ENCODE measurements at regions not wholly inside any gene's neighbourhood (a gene's known extent, or its start where the extent isn't known, plus 50 kb on each side); places are given as distances from the start of the nearest gene placed in this dataset.

DNA sequence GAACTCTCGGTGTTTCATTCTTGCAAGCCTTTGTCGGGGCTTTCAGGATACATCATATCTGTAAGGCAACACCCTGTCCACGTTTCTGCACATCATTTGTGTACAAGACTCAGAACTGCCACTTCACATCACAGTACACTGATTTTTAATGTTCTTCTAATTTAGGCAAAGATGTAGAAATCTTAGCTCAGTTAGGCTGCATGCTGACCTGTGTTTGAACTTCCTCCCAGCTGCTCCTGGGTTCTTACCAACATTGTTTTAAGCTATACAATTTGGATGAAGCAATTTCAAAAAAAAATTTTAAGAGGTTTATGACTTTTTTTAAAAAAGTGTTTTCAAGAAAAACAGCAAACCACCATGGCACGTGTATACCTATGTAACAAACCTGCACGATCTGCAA is 1047.9 kb upstream of the SLC10A2 start:
- no peak for DNase-seq (ENCODE audit: low read depth)
- TF ChIP-seq POLR2A (IDR thresholded peaks at IDR 0.05; ENCODE audit: extremely low read depth, insufficient read length), result no peak
- TF ChIP-seq, protein P1, sequence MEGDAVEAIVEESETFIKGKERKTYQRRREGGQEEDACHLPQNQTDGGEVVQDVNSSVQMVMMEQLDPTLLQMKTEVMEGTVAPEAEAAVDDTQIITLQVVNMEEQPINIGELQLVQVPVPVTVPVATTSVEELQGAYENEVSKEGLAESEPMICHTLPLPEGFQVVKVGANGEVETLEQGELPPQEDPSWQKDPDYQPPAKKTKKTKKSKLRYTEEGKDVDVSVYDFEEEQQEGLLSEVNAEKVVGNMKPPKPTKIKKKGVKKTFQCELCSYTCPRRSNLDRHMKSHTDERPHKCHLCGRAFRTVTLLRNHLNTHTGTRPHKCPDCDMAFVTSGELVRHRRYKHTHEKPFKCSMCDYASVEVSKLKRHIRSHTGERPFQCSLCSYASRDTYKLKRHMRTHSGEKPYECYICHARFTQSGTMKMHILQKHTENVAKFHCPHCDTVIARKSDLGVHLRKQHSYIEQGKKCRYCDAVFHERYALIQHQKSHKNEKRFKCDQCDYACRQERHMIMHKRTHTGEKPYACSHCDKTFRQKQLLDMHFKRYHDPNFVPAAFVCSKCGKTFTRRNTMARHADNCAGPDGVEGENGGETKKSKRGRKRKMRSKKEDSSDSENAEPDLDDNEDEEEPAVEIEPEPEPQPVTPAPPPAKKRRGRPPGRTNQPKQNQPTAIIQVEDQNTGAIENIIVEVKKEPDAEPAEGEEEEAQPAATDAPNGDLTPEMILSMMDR (IDR thresholded peaks at IDR 0.05; ENCODE audit: low read depth, low read length), result no peak
- H3K4me3 ChIP-seq (ENCODE audit: low read depth, low read length), result no peak overlapping the region

DNA sequence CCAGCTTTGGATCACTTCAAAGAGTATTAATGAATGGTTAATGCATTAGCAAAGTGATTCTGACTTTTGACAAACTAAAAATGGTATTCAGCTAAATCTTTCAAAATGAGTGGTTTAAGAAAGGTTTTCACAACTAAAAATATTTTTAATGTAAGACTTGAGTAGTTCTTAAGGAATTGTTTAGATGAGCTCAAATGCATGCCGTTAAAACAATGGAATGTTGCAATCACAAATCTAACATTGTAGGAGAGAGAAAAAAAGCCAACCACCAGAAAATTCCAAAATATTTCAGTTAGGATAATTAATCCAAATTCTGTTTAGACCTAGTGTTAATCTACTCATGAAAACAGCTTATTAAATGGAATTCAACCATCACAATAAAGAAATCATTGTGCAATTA is 1044.8 kb upstream of the SLC10A2 start:
- TF ChIP-seq POLR2A (IDR thresholded peaks at IDR 0.05; ENCODE audit: extremely low read depth, insufficient read length) (no peak), MYC (IDR thresholded peaks at IDR 0.05; ENCODE audit: low read depth, low read length) (no peak)
- TF ChIP-seq, protein P1 (IDR thresholded peaks at IDR 0.05; ENCODE audit: low read depth, low read length), result no peak
- TF ChIP-seq, protein P2, sequence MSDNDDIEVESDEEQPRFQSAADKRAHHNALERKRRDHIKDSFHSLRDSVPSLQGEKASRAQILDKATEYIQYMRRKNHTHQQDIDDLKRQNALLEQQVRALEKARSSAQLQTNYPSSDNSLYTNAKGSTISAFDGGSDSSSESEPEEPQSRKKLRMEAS (IDR thresholded peaks at IDR 0.05; ENCODE audit: low read depth, low read length), result no peak
- H3K4me3 ChIP-seq (ENCODE audit: low read depth, low read length), result no peak overlapping the region
- no peak for DNase-seq (ENCODE audit: low read depth)

DNA sequence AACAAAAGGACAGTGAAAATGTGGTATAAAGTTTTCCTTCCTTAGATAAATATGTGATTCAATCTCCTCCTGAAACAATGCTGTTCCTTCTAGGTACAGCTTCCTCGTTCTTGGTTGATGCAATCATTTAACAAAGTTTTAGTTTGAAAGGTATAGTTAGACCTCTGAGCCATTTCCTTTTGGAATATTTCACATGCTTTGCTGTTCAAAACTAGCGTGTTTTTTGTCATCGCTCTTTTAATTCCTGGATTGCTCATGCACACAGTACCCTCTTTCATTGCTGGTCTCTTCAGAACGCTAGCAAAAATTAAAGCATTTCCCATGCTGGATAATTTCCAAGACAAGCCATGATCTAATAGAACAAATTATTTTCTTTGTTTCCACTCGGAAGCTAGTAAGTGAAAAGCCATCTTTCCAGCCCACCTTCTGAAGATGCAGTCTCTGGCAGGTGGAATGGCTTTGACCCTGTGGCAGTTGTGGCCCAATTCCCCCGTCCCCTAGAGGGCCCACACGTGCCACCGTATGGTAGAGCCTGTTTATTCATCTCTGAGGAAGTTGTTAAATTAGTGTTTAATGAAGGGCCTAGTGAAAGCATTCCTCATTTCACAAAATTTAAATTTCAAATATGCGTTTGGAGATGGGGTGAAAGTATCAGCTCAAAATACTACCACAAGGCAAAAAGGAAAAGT is 1040.6 kb upstream of the SLC10A2 start:
- no peak overlapping the region for H3K4me3 ChIP-seq (ENCODE audit: low read depth, low read length)
- no peak for DNase-seq (ENCODE audit: low read depth)
- TF ChIP-seq MYC (IDR thresholded peaks at IDR 0.05; ENCODE audit: low read depth, low read length) (no peak), POLR2A (IDR thresholded peaks at IDR 0.05; ENCODE audit: extremely low read depth, insufficient read length) (no peak)
- TF ChIP-seq, protein P2 (IDR thresholded peaks at IDR 0.05; ENCODE audit: low read depth, low read length), result no peak
- TF ChIP-seq, protein P1 (IDR thresholded peaks at IDR 0.05; ENCODE audit: low read depth, low read length), result no peak

DNA sequence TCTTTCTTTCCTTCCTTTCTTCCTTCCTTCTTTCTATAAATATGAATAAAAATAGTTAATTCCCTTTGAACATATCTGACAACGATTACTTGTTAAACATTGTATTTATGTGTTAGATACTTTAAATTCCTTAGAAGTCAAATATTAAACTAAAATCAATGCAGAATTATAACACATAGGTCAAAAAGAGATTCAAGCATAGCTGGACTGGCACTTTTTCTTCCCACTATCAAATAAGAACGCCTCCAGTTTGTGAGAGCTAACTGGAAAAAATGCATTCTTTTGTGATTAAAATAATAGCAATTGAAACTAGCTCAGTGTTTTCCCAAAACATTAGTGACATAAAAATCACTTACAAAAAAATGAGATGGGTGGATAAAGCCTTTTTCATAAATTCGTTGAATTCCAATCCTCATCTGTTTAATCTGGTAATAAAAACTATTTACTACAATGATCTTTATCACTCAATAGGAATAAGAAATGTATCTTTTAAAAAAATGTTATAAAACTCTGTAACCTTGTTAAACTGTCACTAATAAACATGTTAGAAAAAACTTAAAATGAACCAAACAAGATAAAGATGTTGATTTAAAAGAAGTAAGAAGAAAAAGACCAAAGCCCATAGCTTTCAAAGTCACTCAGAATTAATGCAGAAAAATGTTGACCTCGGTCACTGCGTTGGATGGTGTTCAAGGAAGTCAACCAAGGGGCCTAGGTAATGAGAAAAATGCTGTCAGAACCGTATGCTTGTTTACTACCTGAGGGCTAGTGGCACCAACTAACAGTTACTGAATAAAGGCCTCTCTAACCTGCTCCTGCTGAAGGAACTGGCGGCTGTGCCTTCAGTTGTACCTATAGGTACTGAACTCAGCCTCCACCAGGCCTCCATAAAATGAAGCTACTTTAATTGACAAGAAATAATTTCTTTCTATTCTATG is 1039.5 kb upstream of the SLC10A2 start:
- no peak for DNase-seq (ENCODE audit: low read depth)
- TF ChIP-seq, protein P1 (IDR thresholded peaks at IDR 0.05; ENCODE audit: low read depth, low read length), result no peak
- TF ChIP-seq MYC (IDR thresholded peaks at IDR 0.05; ENCODE audit: low read depth, low read length) (no peak), POLR2A (IDR thresholded peaks at IDR 0.05; ENCODE audit: extremely low read depth, insufficient read length) (no peak)
- TF ChIP-seq, protein P2 (IDR thresholded peaks at IDR 0.05; ENCODE audit: low read depth, low read length), result no peak
- no peak overlapping the region for H3K4me3 ChIP-seq (ENCODE audit: low read depth, low read length)

DNA sequence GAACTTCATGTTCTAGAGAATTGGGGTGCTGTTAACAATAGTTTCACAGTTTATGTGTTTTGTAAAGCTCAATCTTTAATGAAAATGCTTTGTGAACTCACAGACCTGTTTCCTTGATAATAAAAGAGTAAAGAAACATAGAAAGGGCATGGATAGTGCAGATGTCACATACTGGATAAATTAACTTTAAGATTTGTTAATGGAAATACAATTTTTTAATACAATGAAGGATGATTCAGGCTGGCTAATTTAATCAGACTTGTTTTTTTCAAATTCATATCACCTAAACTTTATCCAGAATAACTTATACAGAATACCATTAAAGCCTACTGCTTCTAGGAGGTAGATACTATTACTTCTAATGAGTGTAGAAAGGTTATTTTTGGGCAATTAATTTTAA is 1033.5 kb upstream of the SLC10A2 start:
- no peak for DNase-seq (ENCODE audit: low read depth)
- no peak for TF ChIP-seq MYC (IDR thresholded peaks at IDR 0.05; ENCODE audit: low read depth, low read length)
- TF ChIP-seq POLR2A (IDR thresholded peaks at IDR 0.05; ENCODE audit: extremely low read depth, insufficient read length), result no peak
- TF ChIP-seq, protein P2 (IDR thresholded peaks at IDR 0.05; ENCODE audit: low read depth, low read length), result no peak
- TF ChIP-seq, protein P1 (IDR thresholded peaks at IDR 0.05; ENCODE audit: low read depth, low read length), result no peak

More for the DNA sequence above, 1033.5 kb upstream of the SLC10A2 start:
- H3K4me3 ChIP-seq (ENCODE audit: low read depth, low read length), result no peak overlapping the region

Measured in NB4 (cell line).